PC-3 (cell line): ENCODE measurements at regions not wholly inside any gene's neighbourhood (a gene's known extent, or its start where the extent isn't known, plus 50 kb on each side); places are given as distances from the start of the nearest gene placed in this dataset.

ENCODE experiments used
- CTCF ChIP-seq: fragments of 300-600 bp; sonication (generic); conservative IDR thresholded peaks from 2 replicates; pipeline ENCODE4 v1.5.1; 2017; ENCODE audit warnings: antibody characterized with exemption, low read depth, mild to moderate bottlenecking, low read length
- EZH2 ChIP-seq: fragments of 300-600 bp; sonication (generic); IDR thresholded peaks from one replicate; pipeline ENCODE4 v1.6.1; 2017; ENCODE audit warnings: antibody characterized with exemption, mild to moderate bottlenecking, low read length; ENCODE audit not compliant: unreplicated experiment

DNA sequence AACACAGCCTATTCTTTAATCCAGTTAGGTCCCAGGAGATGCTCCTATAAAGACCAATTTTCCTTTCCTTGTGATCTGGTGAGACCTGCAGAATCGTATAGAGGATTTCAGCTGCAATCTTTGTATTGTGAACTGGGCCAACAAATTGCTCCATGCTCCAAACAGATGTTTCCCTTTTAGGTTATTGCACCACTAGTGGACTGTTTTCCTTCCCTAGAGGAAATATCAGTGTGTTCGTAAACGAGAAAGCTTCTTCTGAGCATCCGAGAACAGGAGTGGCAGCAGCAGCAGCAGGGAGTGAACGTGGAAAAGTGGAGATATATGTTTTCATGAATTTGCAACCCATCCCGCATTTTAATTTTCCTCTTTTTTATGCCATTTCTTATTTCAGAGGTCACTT, 344.1 kb upstream of the PDE3A start:
- TF ChIP-seq CTCF (no peak), EZH2 (no peak)
